Heart right ventricle (tissue), 16 donors: ENCODE measurements at regions not wholly inside any gene's neighbourhood (a gene's known extent, or its start where the extent isn't known, plus 50 kb on each side); places are given as distances from the start of the nearest gene placed in this dataset.
"Not testable (repeated sequence)": the region's sequence is repeated elsewhere in the genome, so short reads cannot be mapped to it uniquely, and the experiment has no call there.

Experiments
- ATAC-seq, 8 donors: fragments of 200-7000 bp; cut with Tn5 transposase; one replicate each; pipeline ENCODE4 v1.9.1; 2020; ENCODE audit warnings: mild to moderate bottlenecking in 8 of 8, moderate library complexity in 8 of 8, moderate number of reproducible peaks in 1 of 8
- DNase-seq, 2 donors: peaks; one replicate each; pipeline ENCODE4 v3.0.0-alpha.2; 2020
- H3K27ac ChIP-seq, 10 donors: fragments of 200-600 bp; sonication (generic) in 2 of 10; one replicate each; pipeline versions ENCODE4 v1.5.0 to v1.8.0; 2020 to 2022; ENCODE audit warnings: mild to moderate bottlenecking in 3 of 10
- H3K27me3 ChIP-seq, 7 donors: fragments of 200-600 bp; one replicate each; pipeline ENCODE4 v1.8.0; 2021 to 2022; ENCODE audit warnings: mild to moderate bottlenecking in 2 of 7
- H3K36me3 ChIP-seq, 9 donors: fragments of 200-600 bp; sonication (generic) in 1 of 9; one replicate each; pipeline versions ENCODE4 v1.5.0 to v1.8.0; 2020 to 2022; ENCODE audit warnings: mild to moderate bottlenecking in 2 of 9
- H3K4me1 ChIP-seq, 9 donors: fragments of 200-600 bp; sonication (generic) in 1 of 9; one replicate each; pipeline versions ENCODE4 v1.5.0 to v1.8.0; 2020 to 2022; ENCODE audit warnings: mild to moderate bottlenecking in 4 of 9
- H3K4me3 ChIP-seq, 10 donors: fragments of 200-600 bp; sonication (generic) in 2 of 10; one replicate each; pipeline versions ENCODE4 v1.5.0 to v1.8.0; 2020 to 2022; ENCODE audit warnings: mild to moderate bottlenecking in 7 of 10, moderate library complexity in 2 of 10
- H3K9me3 ChIP-seq, 11 donors: fragments of 200-600 bp in 10 of 11; sonication (generic) in 2 of 11; one replicate each; pipeline versions ENCODE4 v1.5.0 to v1.8.0; 2013 to 2022; ENCODE audit warnings: mild to moderate bottlenecking in 2 of 11, control low read depth in 1 of 11, moderate library complexity in 1 of 11
- CTCF ChIP-seq, 9 donors: fragments of 200-600 bp; sonication (generic) in 2 of 9; IDR thresholded peaks; one replicate each; pipeline versions ENCODE4 v1.5.0 to v1.8.0; 2021 to 2022; ENCODE audit warnings: antibody characterized with exemption in 9 of 9, mild to moderate bottlenecking in 5 of 9, moderate library complexity in 1 of 9
- WGBS, 2 donors: extraction: QIAGEN DNeasy Blood & Tissue Kit; methylation state at CpG; one replicate each; pipeline ENCODE4 v1.1.7; 2013; ENCODE audit warnings: inconsistent platforms in 1 of 2; 5-methylcytosine and 5-hydroxymethylcytosine counted together
- intact Hi-C, 10 donors: fragments of 100-400 bp; cut with DNase I; formaldehyde crosslinking; loops; one replicate each; pipeline versions ENCODE4 v1.11.1 to v1.14.2; 2022
- donor health status: Arrhythmogenic right ventricular cardiomyopathy.
- donor health status: ischemic (EF 13 %, LVEDD 7.1; RV severe dilation, severe dysfunction).
- donor health status: healthy with polysubstance abuse.
- donor health status: DM: no; HTN: yes; CAD: no.
- donor health status: DM: no; HTN: no; CAD: no.
- donor health status: ischemic (EF 25% LVEDD 6.9; RV normal size, moderate dysfunction).
- donor health status: ischemic (EF 25% LVEDD 5.7; RV mildly dilated, moderate dysfunction).
- donor health status: healthy.
- donor health status: DM: yes; HTN: yes; CAD: no.
- donor health status: Ischemic cardiomyopathy.
- donor health status: ischemic (EF 35%, LVEDD 5.7; RV mildly dilated, moderate dysfunction).
- donor health status: nonischemic (EF 11% LVEDD 7.7; RV severe dilation, severe dysfunction).
- donor health status: DM: yes; HTN: yes; CAD: no.
- donor health status: PGD.
- donor health status: ischemic (EF 29% LVEDD 5.4; RV normal size, mild dysfunction).
- donor health status: nonischemic (EF 23%, LVEDD 6.1; RV moderate dilation, normal function).

- DNase-seq: no peak
- ATAC-seq: peak in 5 of 8 donors; percentile 31 to 68 (median 52)
- Histone ChIP-seq H3K27ac (no peak overlapping the region), H3K27me3 (no peaks in the 10 kb centered on the region), H3K9me3 (peaks cover 0 to 7% (median 0%) of the 10 kb centered on the region in 11 donors), H3K4me3 (no peak overlapping the region), H3K4me1 (peaks cover 0 to 5% (median 0%) of the 10 kb centered on the region in 9 donors), H3K36me3 (no peaks in the 10 kb centered on the region)
- TF ChIP-seq CTCF (IDR thresholded peaks at IDR 0.05): no peak
- 8 to 12% methylated on average over 2 of the region's 2 CpGs for WGBS, 2 donors
- intact Hi-C loops: no loop called here
Observed at GRCh38 chr1:194024659-194025058, 838.2 kb upstream of the B3GALT2 start.

- ATAC-seq (no peak), DNase-seq (no peak)
- H3K27ac ChIP-seq: no peak overlapping the region
- H3K4me1 ChIP-seq: no peaks in the 10 kb centered on the region
- intact Hi-C loops: no loop called here
- H3K9me3 ChIP-seq: peaks cover 0 to 3% (median 0%) of the 10 kb centered on the region in 11 donors
- WGBS, 2 donors: 57 to 60% methylated on average over 2 of the region's 2 CpGs
- H3K4me3 ChIP-seq: no peak overlapping the region
- H3K27me3 ChIP-seq: no peaks in the 10 kb centered on the region
- TF ChIP-seq CTCF (IDR thresholded peaks at IDR 0.05): no peak
- no peaks in the 10 kb centered on the region for H3K36me3 ChIP-seq
Observed at GRCh38 chr1:194014014-194014413, 827.6 kb upstream of the B3GALT2 start.

GRCh38 chr1:194013561-194013960 is 827.1 kb upstream of the B3GALT2 start:
- 81 to 88% methylated on average over 2 of the region's 2 CpGs for WGBS, 2 donors
- H3K4me1 ChIP-seq: no peaks in the 10 kb centered on the region
- peaks cover 0 to 3% (median 0%) of the 10 kb centered on the region in 11 donors for H3K9me3 ChIP-seq
- no peak overlapping the region for H3K27ac ChIP-seq
- TF ChIP-seq CTCF (IDR thresholded peaks at IDR 0.05): no peak
- H3K36me3 ChIP-seq: no peaks in the 10 kb centered on the region
- H3K4me3 ChIP-seq: no peak overlapping the region
- no peak for ATAC-seq
- H3K27me3 ChIP-seq: no peaks in the 10 kb centered on the region
- DNase-seq: no peak
- intact Hi-C loops: no loop called here

- H3K27me3 ChIP-seq: no peaks in the 10 kb centered on the region
- H3K9me3 ChIP-seq: peaks cover 0 to 16% (median 0%) of the 10 kb centered on the region in 11 donors
- no peak for TF ChIP-seq CTCF (IDR thresholded peaks at IDR 0.05)
- WGBS, 2 donors: 67 to 83% methylated on average over 2 of the region's 2 CpGs
- intact Hi-C loops: no loop called here
- no peak overlapping the region for H3K4me3 ChIP-seq
- no peak overlapping the region for H3K27ac ChIP-seq
- ATAC-seq (no peak), DNase-seq (no peak)
- no peaks in the 10 kb centered on the region for H3K4me1 ChIP-seq
- no peaks in the 10 kb centered on the region for H3K36me3 ChIP-seq
Observed at GRCh38 chr1:194004146-194004545, 817.7 kb upstream of the B3GALT2 start.

GRCh38 chr1:194001726-194002350 is 815.4 kb upstream of the B3GALT2 start:
- H3K27me3 ChIP-seq, H3K36me3 ChIP-seq, H3K4me1 ChIP-seq, H3K27ac ChIP-seq, DNase-seq, H3K4me3 ChIP-seq, intact Hi-C loops, ATAC-seq: not testable (repeated sequence)
- WGBS, 2 donors: 97 to 98% methylated on average over 33 of the region's 33 CpGs
- peaks cover 0 to 16% (median 0%) of the 10 kb centered on the region in 11 donors for H3K9me3 ChIP-seq
